Adipocyte (in vitro differentiated cells): ENCODE measurements at regions not wholly inside any gene's neighbourhood (a gene's known extent, or its start where the extent isn't known, plus 50 kb on each side); places are given as distances from the start of the nearest gene placed in this dataset.
"Not testable (repeated sequence)": the region's sequence is repeated elsewhere in the genome, so short reads cannot be mapped to it uniquely, and the experiment has no call there.

Experiments used
- DNase-seq: peaks from one replicate; pipeline ENCODE4 v3.0.0-alpha.2; 2015; ENCODE audit warnings: low read depth
- H3K27me3 ChIP-seq: replicated peaks from 2 replicates; pipeline ENCODE4 v1.7.0; 2013; ENCODE audit warnings: mild to moderate bottlenecking, low read length, moderate library complexity; ENCODE audit not compliant: control insufficient read depth, insufficient read depth
- H3K36me3 ChIP-seq: 2 replicates; pipeline ENCODE4 v1.7.0; 2013; ENCODE audit warnings: low read length, mild to moderate bottlenecking, moderate library complexity; ENCODE audit not compliant: control insufficient read depth, insufficient read depth, severe bottlenecking
- H3K4me1 ChIP-seq: 2 replicates; pipeline ENCODE4 v1.7.0; 2013; ENCODE audit warnings: mild to moderate bottlenecking, low read length, moderate library complexity; ENCODE audit not compliant: control insufficient read depth, insufficient read depth
- H3K4me3 ChIP-seq: 2 replicates; pipeline ENCODE4 v1.7.0; 2013; ENCODE audit warnings: mild to moderate bottlenecking, low read length, moderate library complexity
- H3K9ac ChIP-seq: 2 replicates; pipeline ENCODE4 v1.7.0; 2013; ENCODE audit warnings: mild to moderate bottlenecking, low read length, moderate library complexity
- H3K9me3 ChIP-seq: 2 replicates; pipeline ENCODE4 v1.7.0; 2013; ENCODE audit warnings: mild to moderate bottlenecking, low read length, moderate library complexity; ENCODE audit not compliant: control insufficient read depth

- not testable (repeated sequence) for H3K4me3 ChIP-seq, H3K4me1 ChIP-seq, DNase-seq, H3K27me3 ChIP-seq, H3K36me3 ChIP-seq, H3K9ac ChIP-seq
- peaks cover 21% of the 10 kb centered on the region for H3K9me3 ChIP-seq
Measured at GRCh38 chr20:18876394-18876793, 62.8 kb downstream of the SCP2D1 start.

GRCh38 chr20:18879262-18879661 is 65.7 kb downstream of the SCP2D1 start:
- no peak for DNase-seq
- Histone ChIP-seq H3K4me3 (no peak overlapping the region), H3K9me3 (peaks cover 18% of the 10 kb centered on the region), H3K27me3 (no peaks in the 10 kb centered on the region), H3K9ac (no peak overlapping the region), H3K36me3 (no peaks in the 10 kb centered on the region), H3K4me1 (no peaks in the 10 kb centered on the region)

GRCh38 chr20:18886756-18887155 is 73.2 kb downstream of the SCP2D1 start:
- no peaks in the 10 kb centered on the region for H3K36me3 ChIP-seq

GRCh38 chr20:18901980-18902737 is 88.6 kb downstream of the SCP2D1 start:
- Histone ChIP-seq H3K27me3 (peaks cover 9% of the 10 kb centered on the region), H3K9me3 (no peaks in the 10 kb centered on the region), H3K9ac (no peak overlapping the region), H3K4me3 (no peak overlapping the region), H3K36me3 (no peaks in the 10 kb centered on the region), H3K4me1 (no peaks in the 10 kb centered on the region)
- no peak for DNase-seq

More at GRCh38 chr20:18886756-18887155, 73.2 kb downstream of the SCP2D1 start:
- H3K4me1 ChIP-seq: no peaks in the 10 kb centered on the region
- DNase-seq: no peak
- no peaks in the 10 kb centered on the region for H3K27me3 ChIP-seq
- H3K9ac ChIP-seq: no peak overlapping the region
- peaks cover 5% of the 10 kb centered on the region for H3K9me3 ChIP-seq
- no peak overlapping the region for H3K4me3 ChIP-seq

- Histone ChIP-seq H3K27me3 (peaks cover 9% of the 10 kb centered on the region), H3K9me3 (no peaks in the 10 kb centered on the region), H3K9ac (no peak overlapping the region), H3K36me3 (no peaks in the 10 kb centered on the region), H3K4me3 (no peak overlapping the region), H3K4me1 (no peaks in the 10 kb centered on the region)
- DNase-seq: no peak
Measured at GRCh38 chr20:18904192-18904591, 90.6 kb downstream of the SCP2D1 start.

GRCh38 chr20:18904624-18905023 is 91.0 kb downstream of the SCP2D1 start:
- DNase-seq: no peak
- Histone ChIP-seq H3K9me3 (no peaks in the 10 kb centered on the region), H3K4me1 (no peaks in the 10 kb centered on the region), H3K9ac (no peak overlapping the region), H3K4me3 (no peak overlapping the region), H3K36me3 (no peaks in the 10 kb centered on the region), H3K27me3 (peaks cover 9% of the 10 kb centered on the region)

GRCh38 chr20:18906046-18906445 is 92.5 kb downstream of the SCP2D1 start:
- Histone ChIP-seq H3K9ac (no peak overlapping the region), H3K36me3 (no peaks in the 10 kb centered on the region), H3K4me3 (no peak overlapping the region), H3K27me3 (peaks cover 11% of the 10 kb centered on the region), H3K9me3 (no peaks in the 10 kb centered on the region), H3K4me1 (no peaks in the 10 kb centered on the region)
- no peak for DNase-seq

GRCh38 chr20:18907353-18907752 is 93.8 kb downstream of the SCP2D1 start:
- no peak overlapping the region for H3K4me3 ChIP-seq
- H3K27me3 ChIP-seq: peaks cover 5% of the 10 kb centered on the region
- no peaks in the 10 kb centered on the region for H3K4me1 ChIP-seq
- H3K9me3 ChIP-seq: no peaks in the 10 kb centered on the region
- no peak for DNase-seq
- H3K9ac ChIP-seq: no peak overlapping the region
- no peaks in the 10 kb centered on the region for H3K36me3 ChIP-seq

- Histone ChIP-seq H3K27me3 (peaks cover 7% of the 10 kb centered on the region), H3K4me1 (no peaks in the 10 kb centered on the region), H3K4me3 (no peak overlapping the region), H3K9ac (no peak overlapping the region), H3K36me3 (no peaks in the 10 kb centered on the region), H3K9me3 (no peaks in the 10 kb centered on the region)
- no peak for DNase-seq
Measured at GRCh38 chr20:18908109-18908508, 94.5 kb downstream of the SCP2D1 start.

GRCh38 chr20:18909254-18909653 is 95.7 kb downstream of the SCP2D1 start:
- H3K4me1 ChIP-seq: no peaks in the 10 kb centered on the region
- peaks cover 11% of the 10 kb centered on the region for H3K27me3 ChIP-seq
- no peak overlapping the region for H3K9ac ChIP-seq
- no peaks in the 10 kb centered on the region for H3K9me3 ChIP-seq
- H3K4me3 ChIP-seq: no peak overlapping the region
- H3K36me3 ChIP-seq: no peaks in the 10 kb centered on the region
- no peak for DNase-seq

- no peaks in the 10 kb centered on the region for H3K36me3 ChIP-seq
- H3K4me1 ChIP-seq: no peaks in the 10 kb centered on the region
- DNase-seq: no peak
- no peak overlapping the region for H3K4me3 ChIP-seq
- no peak overlapping the region for H3K9ac ChIP-seq
- peaks cover 11% of the 10 kb centered on the region for H3K27me3 ChIP-seq
- no peaks in the 10 kb centered on the region for H3K9me3 ChIP-seq
Measured at GRCh38 chr20:18913701-18914100, 100.1 kb downstream of the SCP2D1 start.

- H3K4me1 ChIP-seq: no peaks in the 10 kb centered on the region
- H3K9me3 ChIP-seq: no peaks in the 10 kb centered on the region
- no peaks in the 10 kb centered on the region for H3K36me3 ChIP-seq
- H3K27me3 ChIP-seq: peaks cover 11% of the 10 kb centered on the region
- no peak overlapping the region for H3K4me3 ChIP-seq
- no peak for DNase-seq
- no peak overlapping the region for H3K9ac ChIP-seq
Measured at GRCh38 chr20:18914796-18915195, 101.2 kb downstream of the SCP2D1 start.
